Breast epithelium (tissue), 3 donors: ENCODE measurements at regions not wholly inside any gene's neighbourhood (a gene's known extent, or its start where the extent isn't known, plus 50 kb on each side); places are given as distances from the start of the nearest gene placed in this dataset.

Experiments used
- CTCF ChIP-seq, 3 donors: fragments of 450-650 bp; IDR thresholded peaks; one replicate each; pipeline ENCODE4 v1.5.1; 2016 to 2017; ENCODE audit warnings: antibody characterized with exemption in 3 of 3, mild to moderate bottlenecking in 3 of 3, moderate library complexity in 3 of 3
- POLR2A ChIP-seq: fragments of 450-650 bp; IDR thresholded peaks from one replicate; pipeline ENCODE4 v1.6.1; 2016; ENCODE audit warnings: antibody characterized with exemption, mild to moderate bottlenecking, moderate library complexity
- POLR2AphosphoS5 ChIP-seq, 3 donors: sonication (generic); formaldehyde crosslinking; IDR thresholded peaks; one replicate each; pipeline ENCODE4 v1.6.1; 2017; ENCODE audit warnings: antibody characterized with exemption in 3 of 3

- TF ChIP-seq CTCF (IDR thresholded peaks at IDR 0.05), result no peak
- no peak for TF ChIP-seq POLR2AphosphoS5 (IDR thresholded peaks at IDR 0.05)
- TF ChIP-seq POLR2A, result no peak
These were observed 891.1 kb upstream of the AGA start for GRCh38 chr4:178333355-178333754.
